H9 (cell line): ENCODE measurements at regions not wholly inside any gene's neighbourhood (a gene's known extent, or its start where the extent isn't known, plus 50 kb on each side); places are given as distances from the start of the nearest gene placed in this dataset.

Source experiments
- DNase-seq: peaks from one replicate; pipeline ENCODE4 v3.0.0-alpha.2; 2017
- H2AFZ ChIP-seq: one replicate; pipeline ENCODE4 v1.6.1; 2013; ENCODE audit warnings: mild to moderate bottlenecking, low read length, control low read depth, moderate library complexity
- H2AK5ac ChIP-seq: 2 replicates; pipeline ENCODE4 v1.6.1; 2013; ENCODE audit warnings: low read length, control low read depth, mixed read lengths; ENCODE audit not compliant: insufficient read length
- H2BK120ac ChIP-seq: one replicate; pipeline ENCODE4 v1.6.1; 2013; ENCODE audit warnings: low read depth, mild to moderate bottlenecking, low read length, control low read depth, inconsistent platforms; ENCODE audit not compliant: poor library complexity, severe bottlenecking
- H2BK12ac ChIP-seq: 2 replicates; pipeline ENCODE4 v1.6.1; 2013; ENCODE audit warnings: low read length, control low read depth, mixed read lengths, low read depth; ENCODE audit not compliant: insufficient read length
- H2BK15ac ChIP-seq: 2 replicates; pipeline ENCODE4 v1.6.1; 2013; ENCODE audit warnings: low read depth, low read length, control low read depth
- H2BK20ac ChIP-seq: one replicate; pipeline ENCODE4 v1.6.1; 2013; ENCODE audit warnings: low read depth, mild to moderate bottlenecking, low read length, control low read depth, inconsistent platforms; ENCODE audit not compliant: poor library complexity, severe bottlenecking
- H2BK5ac ChIP-seq: 2 replicates; pipeline ENCODE4 v1.6.1; 2013; ENCODE audit warnings: low read length, control low read depth, mixed read lengths; ENCODE audit not compliant: insufficient read length
- H3K14ac ChIP-seq: 2 replicates; pipeline ENCODE4 v1.6.1; 2013; ENCODE audit warnings: low read length, control low read depth; ENCODE audit not compliant: insufficient read depth
- H3K18ac ChIP-seq: 2 replicates; pipeline ENCODE4 v1.6.1; 2013; ENCODE audit warnings: low read depth, mild to moderate bottlenecking, mixed read lengths, low read length, control low read depth; ENCODE audit not compliant: insufficient read length
- H3K23ac ChIP-seq: 2 replicates; pipeline ENCODE4 v1.6.1; 2013; ENCODE audit warnings: low read length, control low read depth, mixed read lengths, low read depth; ENCODE audit not compliant: insufficient read length
- H3K23me2 ChIP-seq: 2 replicates; pipeline ENCODE4 v1.6.1; 2013; ENCODE audit warnings: low read depth, mild to moderate bottlenecking, mixed read lengths, low read length, control low read depth; ENCODE audit not compliant: insufficient read length, poor library complexity, severe bottlenecking
- H3K27ac ChIP-seq: 2 replicates; pipeline ENCODE4 v1.5.1; 2013; ENCODE audit warnings: low read length, control low read depth, mixed read lengths, low read depth; ENCODE audit not compliant: insufficient read length
- H3K27me3 ChIP-seq: 2 replicates; pipeline ENCODE4 v1.6.1; 2013; ENCODE audit warnings: low read length, control low read depth, inconsistent platforms; ENCODE audit not compliant: insufficient read depth
- H3K4ac ChIP-seq: 2 replicates; pipeline ENCODE4 v1.6.1; 2013; ENCODE audit warnings: low read depth, mild to moderate bottlenecking, control low read depth, inconsistent platforms, low read length, moderate library complexity
- H3K4me1 ChIP-seq: 2 replicates; pipeline ENCODE4 v1.6.1; 2013; ENCODE audit warnings: low read length, control low read depth, inconsistent platforms; ENCODE audit not compliant: insufficient read depth
- H3K4me2 ChIP-seq: 2 replicates; pipeline ENCODE4 v1.6.1; 2013; ENCODE audit warnings: low read length, control low read depth, mixed read lengths; ENCODE audit not compliant: insufficient read length, insufficient read depth
- H3K56ac ChIP-seq: 2 replicates; pipeline ENCODE4 v1.6.1; 2013; ENCODE audit warnings: low read depth, mild to moderate bottlenecking, mixed read lengths, low read length, control low read depth; ENCODE audit not compliant: insufficient read length
- H3K79me1 ChIP-seq: 2 replicates; pipeline ENCODE4 v1.6.1; 2013; ENCODE audit warnings: low read depth, mild to moderate bottlenecking, moderate library complexity, low read length, control low read depth, inconsistent platforms; ENCODE audit not compliant: insufficient read depth, poor library complexity, severe bottlenecking
- H3K79me2 ChIP-seq: 2 replicates; pipeline ENCODE4 v1.6.1; 2013; ENCODE audit warnings: low read length, control low read depth, inconsistent platforms; ENCODE audit not compliant: insufficient read depth
- H3K9ac ChIP-seq: 2 replicates; pipeline ENCODE4 v1.6.1; 2013; ENCODE audit warnings: low read length, control low read depth, mixed read lengths; ENCODE audit not compliant: insufficient read length; ENCODE audit errors: extremely low read depth
- H3K9me3 ChIP-seq: one replicate; pipeline ENCODE4 v1.6.1; 2013; ENCODE audit warnings: low read depth, low read length, inconsistent platforms; ENCODE audit not compliant: control insufficient read depth
- H3T11ph ChIP-seq: one replicate; pipeline ENCODE4 v1.6.1; 2013; ENCODE audit warnings: mild to moderate bottlenecking, low read length, control low read depth, inconsistent platforms
- H4K20me1 ChIP-seq: one replicate; pipeline ENCODE4 v1.6.1; 2013; ENCODE audit not compliant: control insufficient read depth, insufficient read length, insufficient read depth
- H4K5ac ChIP-seq: 2 replicates; pipeline ENCODE4 v1.6.1; 2013; ENCODE audit warnings: low read depth, mild to moderate bottlenecking, mixed read lengths, low read length, control low read depth; ENCODE audit not compliant: insufficient read length
- H4K8ac ChIP-seq: replicated peaks from 2 replicates; pipeline ENCODE4 v1.6.1; 2013; ENCODE audit warnings: low read length, control low read depth, mixed read lengths, low read depth; ENCODE audit not compliant: insufficient read length
- H4K91ac ChIP-seq: 2 replicates; pipeline ENCODE4 v1.6.1; 2013; ENCODE audit warnings: low read depth, mild to moderate bottlenecking, moderate library complexity, mixed read lengths, low read length, control low read depth; ENCODE audit not compliant: insufficient read length
- H3K27ac Mint-ChIP-seq, 3 experiments: 2 replicates in 2 of 3; 3 replicates in 1 of 3; pipeline ENCODE4 v1.8.0; 2020 to 2021; ENCODE audit warnings: mixed read lengths in 3 of 3, mild to moderate bottlenecking in 1 of 3, moderate library complexity in 1 of 3
- H3K27me3 Mint-ChIP-seq: 2 replicates; pipeline ENCODE4 v1.8.0; 2021; ENCODE audit warnings: low read depth, mild to moderate bottlenecking, moderate library complexity, mixed read lengths
- H3K36me3 Mint-ChIP-seq, 3 experiments: 2 replicates in 2 of 3; 3 replicates in 1 of 3; pipeline ENCODE4 v1.8.0; 2020 to 2021; ENCODE audit warnings: low read depth in 3 of 3, mixed read lengths in 3 of 3; ENCODE audit not compliant: insufficient read depth in 1 of 3
- H3K4me1 Mint-ChIP-seq, 2 experiments: 2 replicates each; pipeline ENCODE4 v1.8.0; 2020; ENCODE audit warnings: mixed read lengths in 2 of 2
- H3K4me3 Mint-ChIP-seq, 2 experiments: 2 replicates in 1 of 2; 3 replicates in 1 of 2; pipeline ENCODE4 v1.8.0; 2020 to 2021; ENCODE audit warnings: mild to moderate bottlenecking in 2 of 2, mixed read lengths in 2 of 2, moderate library complexity in 1 of 2
- H3K9me3 Mint-ChIP-seq, 2 experiments: 2 replicates in 1 of 2; 3 replicates in 1 of 2; pipeline ENCODE4 v1.8.0; 2020; ENCODE audit warnings: mild to moderate bottlenecking in 2 of 2, mixed read lengths in 2 of 2, moderate library complexity in 1 of 2
- CTCF ChIP-seq: fragments of 200-600 bp; sonication (generic); conservative IDR thresholded peaks from 3 replicates; pipeline ENCODE4 v1.8.0; 2021; ENCODE audit warnings: antibody characterized with exemption, mild to moderate bottlenecking
- WGBS: extraction: QIAGEN DNeasy Blood & Tissue Kit; methylation state at CpG from one replicate; pipeline ENCODE4 v1.1.7; 2013; ENCODE audit warnings: missing lambda C conversion rate, low lambda C conversion rate, mixed read lengths; ENCODE audit not compliant: insufficient read length; ENCODE audit errors: extremely low coverage; 5-methylcytosine and 5-hydroxymethylcytosine counted together

DNA sequence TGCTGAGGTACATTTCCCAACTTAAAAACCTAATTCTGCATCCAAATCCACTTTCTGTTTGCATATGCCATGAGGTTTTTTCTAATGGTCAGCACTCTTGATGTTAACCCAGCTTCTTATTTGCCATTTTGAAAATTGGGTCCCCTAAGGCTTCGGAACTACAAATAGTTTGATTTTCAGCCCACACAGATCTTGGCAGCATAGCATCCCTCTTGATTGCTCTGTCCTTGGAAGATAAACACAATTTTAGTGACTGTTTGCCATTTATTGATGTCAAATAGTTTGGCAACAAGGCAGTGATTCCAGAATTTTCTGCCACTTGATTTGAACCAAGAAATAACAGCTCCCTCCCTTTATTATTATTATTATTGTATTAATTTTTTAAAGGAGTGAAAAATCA lies 696.9 kb downstream of the RAB28 start:
- no peaks in the 10 kb centered on the region for H3K79me1 ChIP-seq
- no peaks in the 10 kb centered on the region for H3K27me3 ChIP-seq
- H3K27ac ChIP-seq, result no peak overlapping the region
- no peak overlapping the region for H2BK20ac ChIP-seq
- H3T11ph ChIP-seq, result no peak overlapping the region
- H3K4me1 Mint-ChIP-seq, result no peaks in the 10 kb centered on the region; a peak in 1 of 4 replicates
- no peak overlapping the region for H3K14ac ChIP-seq
- no CpG with 5 or more reads among the region's 1 CpG for WGBS
- H3K9me3 ChIP-seq, result no peaks in the 10 kb centered on the region
- H3K4me2 ChIP-seq, result no peak overlapping the region
- DNase-seq, result no peak
- no peak overlapping the region for H3K18ac ChIP-seq
- H3K27me3 Mint-ChIP-seq, result no peaks in the 10 kb centered on the region; the same call in 1 of the 2 replicates
- H4K20me1 ChIP-seq, result no peaks in the 10 kb centered on the region
- no peak overlapping the region for H3K4ac ChIP-seq
- no peak overlapping the region for H3K27ac Mint-ChIP-seq
- no peak overlapping the region for H4K5ac ChIP-seq
- H3K9me3 Mint-ChIP-seq, result peaks cover 4 to 6% of the 10 kb centered on the region in 2 experiments; a peak in 4 of 5 replicates
- H3K36me3 Mint-ChIP-seq, result peaks cover 0 to 10% (median 3%) of the 10 kb centered on the region in 3 experiments; a peak in 2 of 7 replicates
- H3K4me3 Mint-ChIP-seq, result no peak overlapping the region
- H3K23ac ChIP-seq, result no peak overlapping the region
- H2BK15ac ChIP-seq, result no peak overlapping the region
- TF ChIP-seq CTCF, result no peak
- no peak overlapping the region for H2BK5ac ChIP-seq
- no peak overlapping the region for H2BK12ac ChIP-seq
- H2BK120ac ChIP-seq, result no peak overlapping the region
- H3K4me1 ChIP-seq, result no peaks in the 10 kb centered on the region
- H3K23me2 ChIP-seq, result no peaks in the 10 kb centered on the region
- H4K8ac ChIP-seq, result no peak overlapping the region
- no peak overlapping the region for H2AFZ ChIP-seq
- no peak overlapping the region for H4K91ac ChIP-seq
- H2AK5ac ChIP-seq, result no peak overlapping the region
- no peak overlapping the region for H3K56ac ChIP-seq
- H3K9ac ChIP-seq, result no peak overlapping the region
- no peaks in the 10 kb centered on the region for H3K79me2 ChIP-seq
